ENCODE measurements at regions not wholly inside any gene's neighbourhood (a gene's known extent, or its start where the extent isn't known, plus 50 kb on each side); places are given as distances from the start of the nearest gene placed in this dataset.

- DNase-seq (ENCODE audit: low read depth) = no peak
- H3K4me3 ChIP-seq (ENCODE audit: low read depth, low read length) = no peak overlapping the region
Observed at GRCh38 chrX:106331606-106332005, 163.5 kb downstream of the PWWP3B start.

GRCh38 chrX:106341823-106342222 lies 173.7 kb downstream of the PWWP3B start:
- no peak overlapping the region for H3K4me3 ChIP-seq (ENCODE audit: low read depth, low read length)
- no peak for DNase-seq (ENCODE audit: low read depth)

- H3K4me3 ChIP-seq (ENCODE audit: low read depth, low read length) = no peak overlapping the region
- no peak for DNase-seq (ENCODE audit: low read depth)
Observed at GRCh38 chrX:106356580-106356979, 188.5 kb downstream of the PWWP3B start.

GRCh38 chrX:106363214-106363613 lies 195.1 kb downstream of the PWWP3B start:
- no peak for DNase-seq (ENCODE audit: low read depth)
- no peak overlapping the region for H3K4me3 ChIP-seq (ENCODE audit: low read depth, low read length)

- DNase-seq (ENCODE audit: low read depth) = no peak
- H3K4me3 ChIP-seq (ENCODE audit: low read depth, low read length) = no peak overlapping the region
Observed at GRCh38 chrX:106378616-106379015, 210.5 kb downstream of the PWWP3B start.

GRCh38 chrX:106391284-106391911 lies 220.4 kb upstream of the RADX start:
- no peak for DNase-seq (ENCODE audit: low read depth)
- no peak overlapping the region for H3K4me3 ChIP-seq (ENCODE audit: low read depth, low read length)

- no peak for DNase-seq (ENCODE audit: low read depth)
- H3K4me3 ChIP-seq (ENCODE audit: low read depth, low read length) = no peak overlapping the region
Observed at GRCh38 chrX:106392346-106392745, 219.4 kb upstream of the RADX start.

- no peak for DNase-seq (ENCODE audit: low read depth)
Observed at GRCh38 chrX:106397788-106398538, 213.8 kb upstream of the RADX start.

GRCh38 chrX:106401965-106402559 lies 209.7 kb upstream of the RADX start:
- H3K4me3 ChIP-seq (ENCODE audit: low read depth, low read length) = no peak overlapping the region
- DNase-seq (ENCODE audit: low read depth) = no peak

More at GRCh38 chrX:106397788-106398538, 213.8 kb upstream of the RADX start:
- no peak overlapping the region for H3K4me3 ChIP-seq (ENCODE audit: low read depth, low read length)

GRCh38 chrX:106404512-106404911 lies 207.3 kb upstream of the RADX start:
- DNase-seq (ENCODE audit: low read depth) = no peak
- no peak overlapping the region for H3K4me3 ChIP-seq (ENCODE audit: low read depth, low read length)

GRCh38 chrX:106415276-106415895 lies 196.4 kb upstream of the RADX start:
- DNase-seq (ENCODE audit: low read depth) = no peak
- no peak overlapping the region for H3K4me3 ChIP-seq (ENCODE audit: low read depth, low read length)

- DNase-seq (ENCODE audit: low read depth) = no peak
- H3K4me3 ChIP-seq (ENCODE audit: low read depth, low read length) = no peak overlapping the region
Observed at GRCh38 chrX:106436691-106437090, 175.1 kb upstream of the RADX start.

GRCh38 chrX:106437407-106437806 lies 174.4 kb upstream of the RADX start:
- H3K4me3 ChIP-seq (ENCODE audit: low read depth, low read length) = no peak overlapping the region
- DNase-seq (ENCODE audit: low read depth) = no peak

- no peak overlapping the region for H3K4me3 ChIP-seq (ENCODE audit: low read depth, low read length)
- no peak for DNase-seq (ENCODE audit: low read depth)
Observed at GRCh38 chrX:106450405-106450804, 161.4 kb upstream of the RADX start.

GRCh38 chrX:106451933-106452332 lies 159.8 kb upstream of the RADX start:
- no peak overlapping the region for H3K4me3 ChIP-seq (ENCODE audit: low read depth, low read length)
- no peak for DNase-seq (ENCODE audit: low read depth)

- no peak for DNase-seq (ENCODE audit: low read depth)
Observed at GRCh38 chrX:106454991-106455390, 156.8 kb upstream of the RADX start.

GRCh38 chrX:106457802-106458201 lies 154.0 kb upstream of the RADX start:
- DNase-seq (ENCODE audit: low read depth) = no peak
- no peak overlapping the region for H3K4me3 ChIP-seq (ENCODE audit: low read depth, low read length)

More at GRCh38 chrX:106454991-106455390, 156.8 kb upstream of the RADX start:
- H3K4me3 ChIP-seq (ENCODE audit: low read depth, low read length) = no peak overlapping the region

- no peak overlapping the region for H3K4me3 ChIP-seq (ENCODE audit: low read depth, low read length)
- DNase-seq (ENCODE audit: low read depth) = no peak
Observed at GRCh38 chrX:106467422-106467821, 144.4 kb upstream of the RADX start.

GRCh38 chrX:106467943-106468342 lies 143.8 kb upstream of the RADX start:
- DNase-seq (ENCODE audit: low read depth) = no peak
- H3K4me3 ChIP-seq (ENCODE audit: low read depth, low read length) = no peak overlapping the region

GRCh38 chrX:106468433-106468832 lies 143.3 kb upstream of the RADX start:
- DNase-seq (ENCODE audit: low read depth) = no peak
- no peak overlapping the region for H3K4me3 ChIP-seq (ENCODE audit: low read depth, low read length)

Data from skeletal muscle cell (primary cell).